Omental fat pad (tissue), 3 donors: ENCODE measurements at regions not wholly inside any gene's neighbourhood (a gene's known extent, or its start where the extent isn't known, plus 50 kb on each side); places are given as distances from the start of the nearest gene placed in this dataset.

ENCODE experiments used
- ATAC-seq: fragments of 150-250 bp; one replicate; pipeline ENCODE4 v1.9.1; 2016; ENCODE audit warnings: mild to moderate bottlenecking, moderate library complexity; ENCODE audit not compliant: low FRiP score
- DNase-seq: peaks from one replicate; pipeline ENCODE4 v3.0.0-alpha.2; 2019; ENCODE audit warnings: low spot score
- TF ChIP-seq, protein P1 (sequence below), 3 donors: fragments of 450-650 bp; IDR thresholded peaks; one replicate each; pipeline ENCODE4 v1.5.1; 2016 to 2017; ENCODE audit warnings: antibody characterized with exemption in 3 of 3, mild to moderate bottlenecking in 3 of 3, moderate library complexity in 2 of 3

DNA sequence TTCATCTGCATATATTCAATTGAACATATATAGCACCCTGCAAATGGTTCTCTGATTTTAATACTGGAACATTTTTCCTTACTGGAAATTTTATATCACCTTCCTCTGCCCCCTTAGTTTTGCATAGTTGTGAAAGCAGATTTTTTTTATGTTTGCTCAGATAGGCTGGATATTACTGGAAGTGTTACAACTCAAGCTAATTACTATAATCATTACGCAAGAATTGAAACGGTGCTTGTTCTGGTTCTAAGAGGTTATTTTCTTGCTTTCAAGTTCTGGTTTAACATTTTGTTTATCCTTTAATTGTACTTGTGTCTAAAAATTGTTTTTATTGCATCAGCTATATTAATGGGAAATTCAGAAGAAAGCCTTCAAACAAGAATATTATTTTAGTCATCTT lies 95.6 kb upstream of the MYO16 start:
- ATAC-seq, result no peak
- TF ChIP-seq, protein P1, sequence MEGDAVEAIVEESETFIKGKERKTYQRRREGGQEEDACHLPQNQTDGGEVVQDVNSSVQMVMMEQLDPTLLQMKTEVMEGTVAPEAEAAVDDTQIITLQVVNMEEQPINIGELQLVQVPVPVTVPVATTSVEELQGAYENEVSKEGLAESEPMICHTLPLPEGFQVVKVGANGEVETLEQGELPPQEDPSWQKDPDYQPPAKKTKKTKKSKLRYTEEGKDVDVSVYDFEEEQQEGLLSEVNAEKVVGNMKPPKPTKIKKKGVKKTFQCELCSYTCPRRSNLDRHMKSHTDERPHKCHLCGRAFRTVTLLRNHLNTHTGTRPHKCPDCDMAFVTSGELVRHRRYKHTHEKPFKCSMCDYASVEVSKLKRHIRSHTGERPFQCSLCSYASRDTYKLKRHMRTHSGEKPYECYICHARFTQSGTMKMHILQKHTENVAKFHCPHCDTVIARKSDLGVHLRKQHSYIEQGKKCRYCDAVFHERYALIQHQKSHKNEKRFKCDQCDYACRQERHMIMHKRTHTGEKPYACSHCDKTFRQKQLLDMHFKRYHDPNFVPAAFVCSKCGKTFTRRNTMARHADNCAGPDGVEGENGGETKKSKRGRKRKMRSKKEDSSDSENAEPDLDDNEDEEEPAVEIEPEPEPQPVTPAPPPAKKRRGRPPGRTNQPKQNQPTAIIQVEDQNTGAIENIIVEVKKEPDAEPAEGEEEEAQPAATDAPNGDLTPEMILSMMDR (IDR thresholded peaks at IDR 0.05), result no peak
- DNase-seq, result no peak

DNA sequence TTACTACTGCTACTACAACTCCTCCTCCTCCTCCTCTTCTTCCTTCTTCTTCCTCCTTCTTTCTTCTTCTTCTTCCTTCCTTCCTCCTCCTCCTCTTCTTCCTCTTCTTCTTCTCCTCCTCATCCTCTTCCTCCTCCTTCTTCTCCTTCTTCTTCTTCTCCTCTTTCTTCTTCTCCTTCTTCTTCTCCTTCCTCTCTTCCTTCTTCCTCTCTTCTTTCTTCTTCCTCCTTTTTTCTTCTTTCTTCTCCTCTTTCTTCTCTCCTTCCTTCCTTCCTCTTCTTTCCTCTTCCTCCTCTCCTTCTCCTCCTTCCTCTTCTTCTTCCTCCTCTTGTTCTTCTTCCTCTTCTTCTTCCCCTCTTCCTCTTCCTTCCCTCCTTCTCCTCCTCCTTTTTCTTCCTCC lies 94.7 kb upstream of the MYO16 start:
- no peak for ATAC-seq
- no peak for DNase-seq
- TF ChIP-seq, protein P1 (IDR thresholded peaks at IDR 0.05), result no peak

DNA sequence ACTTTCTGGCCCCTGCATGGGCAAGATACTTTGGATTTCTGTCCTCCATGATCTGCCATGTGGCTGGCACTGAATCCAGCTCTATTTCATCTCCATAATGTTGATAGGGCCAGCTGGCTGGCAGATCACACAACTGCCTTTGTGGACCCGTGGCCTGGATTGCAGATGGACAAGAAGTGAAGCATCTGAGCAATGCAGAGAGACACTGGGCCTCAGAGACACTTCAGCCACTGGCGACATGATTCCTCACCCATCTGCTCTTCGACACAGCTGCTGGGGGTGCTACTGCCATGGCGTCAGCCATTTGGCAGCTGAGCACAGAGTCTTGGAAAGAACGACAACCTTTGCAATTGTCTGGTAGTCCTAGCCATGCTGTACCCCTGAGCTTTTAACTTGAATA lies 79.5 kb upstream of the MYO16 start:
- DNase-seq (no peak), ATAC-seq (no peak)
- TF ChIP-seq, protein P1 (IDR thresholded peaks at IDR 0.05), result no peak

DNA sequence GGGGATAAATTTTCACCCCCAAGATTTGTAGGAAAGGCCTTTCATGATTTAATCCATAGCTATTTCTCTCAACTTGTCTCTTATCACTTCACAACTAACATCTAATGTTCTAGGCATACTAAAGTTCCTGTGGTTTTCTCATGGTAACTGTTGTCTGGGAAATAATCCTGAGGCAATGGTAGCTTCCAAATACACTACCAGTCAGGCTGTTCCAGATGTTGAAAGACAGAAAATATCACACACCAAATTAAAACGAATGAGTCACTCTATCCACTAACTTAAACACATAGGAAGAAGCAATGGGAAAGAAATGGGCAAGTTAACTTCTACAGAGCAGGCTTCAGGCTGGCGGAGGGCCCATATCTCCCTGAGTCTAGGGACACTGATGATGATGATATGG lies 77.7 kb upstream of the MYO16 start:
- DNase-seq (no peak), ATAC-seq (no peak)
- TF ChIP-seq, protein P1 (IDR thresholded peaks at IDR 0.05), result no peak

DNA sequence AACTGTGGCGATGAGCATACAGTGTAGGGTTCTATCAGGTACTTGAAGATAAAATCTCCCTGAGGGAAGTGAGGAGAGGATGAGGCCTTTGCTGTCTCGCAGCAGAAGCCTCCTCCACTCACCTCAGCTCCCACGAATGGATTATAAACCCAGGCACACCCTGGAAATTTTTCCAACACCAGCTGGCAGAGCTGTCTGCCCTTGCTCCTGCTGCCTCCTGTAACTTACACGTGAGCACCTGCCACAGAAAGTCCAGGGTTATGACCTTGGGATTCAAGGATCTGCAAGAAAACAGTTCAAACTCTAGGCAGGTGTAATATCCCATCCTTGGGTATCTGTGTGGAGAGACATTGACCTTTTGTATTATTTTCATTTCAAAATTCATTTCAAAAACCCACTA lies 70.9 kb upstream of the MYO16 start:
- no peak for ATAC-seq
- TF ChIP-seq, protein P1 (IDR thresholded peaks at IDR 0.05), result no peak
- DNase-seq, result no peak

DNA sequence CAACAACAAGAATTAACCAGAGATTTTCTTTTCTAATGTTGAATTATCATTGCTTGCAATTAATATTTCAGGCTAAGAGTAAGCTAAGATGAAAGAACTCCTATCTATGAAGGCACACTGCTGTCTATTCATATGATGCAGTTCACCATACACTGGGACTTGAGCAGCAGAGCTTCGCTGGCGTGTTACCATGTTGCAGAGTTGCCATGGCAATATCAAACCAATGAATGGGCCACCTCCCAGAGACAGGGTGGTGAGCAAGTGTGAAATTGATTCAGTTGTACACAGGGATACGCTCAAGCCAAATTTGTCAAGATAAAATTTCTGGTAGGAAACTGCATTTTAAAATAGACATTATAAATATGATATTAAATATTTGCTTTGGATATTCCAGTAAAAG lies 69.3 kb upstream of the MYO16 start:
- DNase-seq (no peak), ATAC-seq (no peak)
- TF ChIP-seq, protein P1 (IDR thresholded peaks at IDR 0.05), result no peak

DNA sequence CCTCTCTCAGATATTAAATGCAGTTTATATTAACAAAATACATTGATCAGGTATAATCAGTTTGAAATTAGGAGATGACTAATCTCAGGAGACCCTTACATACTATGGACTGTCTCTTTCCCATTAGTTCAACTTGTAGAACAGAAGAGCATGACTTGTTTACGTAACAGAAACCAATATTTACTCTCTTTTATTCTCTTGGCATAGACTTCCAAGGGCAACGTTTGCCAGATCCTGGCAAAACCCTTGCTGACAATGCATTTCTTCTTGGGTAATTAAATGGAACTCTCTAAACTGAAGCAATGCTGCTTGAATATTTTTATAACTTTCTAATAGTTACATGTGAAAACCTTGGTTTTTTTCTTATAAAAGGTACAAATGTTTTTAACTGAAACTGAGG lies 68.3 kb upstream of the MYO16 start:
- TF ChIP-seq, protein P1 (IDR thresholded peaks at IDR 0.05), result no peak
- no peak for ATAC-seq
- no peak for DNase-seq
